ENCODE measurements at regions not wholly inside any gene's neighbourhood (a gene's known extent, or its start where the extent isn't known, plus 50 kb on each side); places are given as distances from the start of the nearest gene placed in this dataset.

DNA sequence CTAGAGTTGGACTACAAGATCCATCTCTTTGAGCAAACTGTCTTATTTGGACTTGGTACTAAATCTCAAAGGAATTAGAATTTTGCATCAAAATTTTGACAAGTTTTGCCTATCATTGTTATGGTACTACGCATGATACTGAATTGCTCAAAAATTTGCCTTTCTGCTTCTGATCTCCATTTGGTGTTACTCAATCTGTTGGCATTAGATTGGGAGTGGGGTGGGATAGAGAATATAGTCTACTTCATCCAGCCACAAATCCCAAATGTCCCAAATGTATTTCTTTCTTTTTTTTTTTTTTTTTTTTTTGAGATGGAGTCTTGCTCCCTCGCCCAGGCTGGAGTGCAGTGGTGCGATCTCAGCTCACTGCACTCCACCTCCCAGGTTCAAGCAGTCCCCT, 204.8 kb downstream of the TANC2 start:
- TF ChIP-seq, protein P1, sequence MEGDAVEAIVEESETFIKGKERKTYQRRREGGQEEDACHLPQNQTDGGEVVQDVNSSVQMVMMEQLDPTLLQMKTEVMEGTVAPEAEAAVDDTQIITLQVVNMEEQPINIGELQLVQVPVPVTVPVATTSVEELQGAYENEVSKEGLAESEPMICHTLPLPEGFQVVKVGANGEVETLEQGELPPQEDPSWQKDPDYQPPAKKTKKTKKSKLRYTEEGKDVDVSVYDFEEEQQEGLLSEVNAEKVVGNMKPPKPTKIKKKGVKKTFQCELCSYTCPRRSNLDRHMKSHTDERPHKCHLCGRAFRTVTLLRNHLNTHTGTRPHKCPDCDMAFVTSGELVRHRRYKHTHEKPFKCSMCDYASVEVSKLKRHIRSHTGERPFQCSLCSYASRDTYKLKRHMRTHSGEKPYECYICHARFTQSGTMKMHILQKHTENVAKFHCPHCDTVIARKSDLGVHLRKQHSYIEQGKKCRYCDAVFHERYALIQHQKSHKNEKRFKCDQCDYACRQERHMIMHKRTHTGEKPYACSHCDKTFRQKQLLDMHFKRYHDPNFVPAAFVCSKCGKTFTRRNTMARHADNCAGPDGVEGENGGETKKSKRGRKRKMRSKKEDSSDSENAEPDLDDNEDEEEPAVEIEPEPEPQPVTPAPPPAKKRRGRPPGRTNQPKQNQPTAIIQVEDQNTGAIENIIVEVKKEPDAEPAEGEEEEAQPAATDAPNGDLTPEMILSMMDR (IDR thresholded peaks at IDR 0.05), result no peak
- TF ChIP-seq EP300 (IDR thresholded peaks at IDR 0.05), result no peak
